CD4-positive, alpha-beta memory T cell (primary cell): ENCODE measurements at regions not wholly inside any gene's neighbourhood (a gene's known extent, or its start where the extent isn't known, plus 50 kb on each side); places are given as distances from the start of the nearest gene placed in this dataset.

Experiments
- CTCF ChIA-PET: fragments of 350-600 bp; sonication (Branson Sonifier 250); formaldehyde crosslinking; loops from one replicate; lab custom pipeline; 2021; ENCODE audit warnings: inconsistent platforms; ENCODE audit not compliant: partially characterized antibody; lab: Charles Lee
- POLR2A ChIA-PET: fragments of 350-600 bp; sonication (Branson Sonifier 250); formaldehyde crosslinking; loops from one replicate; lab custom pipeline; 2021; ENCODE audit not compliant: partially characterized antibody; lab: Charles Lee
- DNase-seq, 5 donors: peaks; one replicate each; pipeline versions ENCODE4 v3.0.0 to v3.0.0-alpha.2; 2020 to 2022; ENCODE audit warnings: mixed read lengths in 1 of 5
- H3K27ac ChIP-seq: one replicate; pipeline ENCODE4 v1.7.0; 2013; ENCODE audit warnings: low read depth, low read length
- H3K27me3 ChIP-seq: 2 replicates; pipeline ENCODE4 v1.7.0; 2013; ENCODE audit warnings: mild to moderate bottlenecking, low read length, moderate library complexity; ENCODE audit not compliant: insufficient read depth
- H3K36me3 ChIP-seq: 2 replicates; pipeline ENCODE4 v1.7.0; 2013; ENCODE audit warnings: mild to moderate bottlenecking, low read length, moderate library complexity; ENCODE audit not compliant: insufficient read depth
- H3K4me1 ChIP-seq: 2 replicates; pipeline ENCODE4 v1.7.0; 2013; ENCODE audit warnings: mild to moderate bottlenecking, low read length, moderate library complexity; ENCODE audit not compliant: insufficient read depth
- H3K4me3 ChIP-seq, 2 donors: one replicate each; pipeline ENCODE4 v1.7.0; 2013; ENCODE audit warnings: low read length in 2 of 2, mild to moderate bottlenecking in 1 of 2
- H3K9me3 ChIP-seq, 2 donors: one replicate each; pipeline ENCODE4 v1.7.0; 2013; ENCODE audit warnings: low read length in 2 of 2, control low read depth in 1 of 2; ENCODE audit not compliant: control insufficient read depth in 1 of 2
- H3K27ac Mint-ChIP-seq, 7 donors: one replicate each; pipeline ENCODE4 v1.8.0; 2020 to 2021; ENCODE audit warnings: mixed read lengths in 7 of 7, mild to moderate bottlenecking in 6 of 7, inconsistent platforms in 3 of 7, moderate library complexity in 3 of 7
- H3K27me3 Mint-ChIP-seq, 2 donors: one replicate each; pipeline ENCODE4 v1.8.0; 2020 to 2021; ENCODE audit warnings: mixed read lengths in 2 of 2
- H3K36me3 Mint-ChIP-seq, 2 donors: one replicate each; pipeline ENCODE4 v1.8.0; 2020 to 2021; ENCODE audit warnings: mixed read lengths in 2 of 2, inconsistent platforms in 1 of 2, mild to moderate bottlenecking in 1 of 2
- H3K4me1 Mint-ChIP-seq, 4 donors: one replicate each; pipeline ENCODE4 v1.8.0; 2020 to 2021; ENCODE audit warnings: mixed read lengths in 4 of 4, mild to moderate bottlenecking in 1 of 4
- H3K4me3 Mint-ChIP-seq, 8 donors: one replicate each; pipeline ENCODE4 v1.8.0; 2020 to 2021; ENCODE audit warnings: mixed read lengths in 8 of 8, mild to moderate bottlenecking in 7 of 8, moderate library complexity in 6 of 8, inconsistent platforms in 3 of 8
- H3K9me3 Mint-ChIP-seq, 8 donors: one replicate each; pipeline ENCODE4 v1.8.0; 2020 to 2021; ENCODE audit warnings: mixed read lengths in 8 of 8, mild to moderate bottlenecking in 5 of 8, inconsistent platforms in 3 of 8, moderate library complexity in 1 of 8
- intact Hi-C: fragments of 100-400 bp; cut with micrococcal nuclease; formaldehyde crosslinking; loops from one replicate; pipeline ENCODE4 v1.15.1; 2023

- Histone ChIP-seq H3K4me3 (no peak overlapping the region), H3K27ac (no peak overlapping the region), H3K36me3 (no peaks in the 10 kb centered on the region), H3K4me1 (no peaks in the 10 kb centered on the region), H3K27me3 (no peaks in the 10 kb centered on the region), H3K9me3 (no peaks in the 10 kb centered on the region)
- ChIA-PET POLR2A (no interaction called here), CTCF (no interaction called here)
- Mint-ChIP-seq H3K9me3 (peaks cover 0 to 8% (median 2%) of the 10 kb centered on the region in 8 donors), H3K4me1 (no peaks in the 10 kb centered on the region), H3K27me3 (peaks cover 0 to 1% of the 10 kb centered on the region in 2 donors), H3K36me3 (no peaks in the 10 kb centered on the region), H3K27ac (no peak overlapping the region), H3K4me3 (no peak overlapping the region)
- no peak for DNase-seq
- intact Hi-C loops: no loop called here
Measured at GRCh38 chr2:5777131-5777535, 84.9 kb downstream of the SOX11 start.

GRCh38 chr2:5781679-5782078 lies 89.5 kb downstream of the SOX11 start:
- intact Hi-C loops: no loop called here
- CTCF ChIA-PET: no interaction called here
- Histone ChIP-seq H3K27me3 (no peaks in the 10 kb centered on the region), H3K9me3 (no peaks in the 10 kb centered on the region), H3K4me3 (no peak overlapping the region), H3K4me1 (no peaks in the 10 kb centered on the region), H3K27ac (no peak overlapping the region), H3K36me3 (no peaks in the 10 kb centered on the region)
- Mint-ChIP-seq H3K36me3 (no peaks in the 10 kb centered on the region), H3K27me3 (no peaks in the 10 kb centered on the region), H3K4me1 (no peaks in the 10 kb centered on the region), H3K4me3 (no peak overlapping the region), H3K27ac (no peak overlapping the region), H3K9me3 (peaks cover 2 to 9% (median 5%) of the 10 kb centered on the region in 8 donors)
- POLR2A ChIA-PET: no interaction called here
- DNase-seq: no peak

- POLR2A ChIA-PET: no interaction called here
Measured at GRCh38 chr2:5782103-5782502, 89.9 kb downstream of the SOX11 start.

GRCh38 chr2:5788447-5788846 lies 96.3 kb downstream of the SOX11 start:
- ChIA-PET POLR2A (no interaction called here), CTCF (no interaction called here)
- intact Hi-C loops: no loop called here
- peaks cover 0 to 21% (median 11%) of the 10 kb centered on the region in 8 donors for H3K9me3 Mint-ChIP-seq
- Histone ChIP-seq H3K9me3 (no peaks in the 10 kb centered on the region), H3K36me3 (no peaks in the 10 kb centered on the region), H3K27ac (no peak overlapping the region), H3K4me3 (no peak overlapping the region), H3K4me1 (no peaks in the 10 kb centered on the region), H3K27me3 (no peaks in the 10 kb centered on the region)
- no peaks in the 10 kb centered on the region for H3K4me1 Mint-ChIP-seq
- no peak overlapping the region for H3K4me3 Mint-ChIP-seq
- H3K27me3 Mint-ChIP-seq: no peaks in the 10 kb centered on the region
- DNase-seq: no peak
- H3K27ac Mint-ChIP-seq: no peak overlapping the region
- H3K36me3 Mint-ChIP-seq: no peaks in the 10 kb centered on the region

More at GRCh38 chr2:5782103-5782502, 89.9 kb downstream of the SOX11 start:
- no peaks in the 10 kb centered on the region for H3K4me1 Mint-ChIP-seq
- Histone ChIP-seq H3K4me3 (no peak overlapping the region), H3K27me3 (no peaks in the 10 kb centered on the region), H3K27ac (no peak overlapping the region), H3K36me3 (no peaks in the 10 kb centered on the region), H3K9me3 (no peaks in the 10 kb centered on the region), H3K4me1 (no peaks in the 10 kb centered on the region)
- H3K27me3 Mint-ChIP-seq: no peaks in the 10 kb centered on the region
- H3K36me3 Mint-ChIP-seq: no peaks in the 10 kb centered on the region
- no peak overlapping the region for H3K27ac Mint-ChIP-seq
- intact Hi-C loops: no loop called here
- CTCF ChIA-PET: no interaction called here
- peaks cover 2 to 12% (median 6%) of the 10 kb centered on the region in 8 donors for H3K9me3 Mint-ChIP-seq
- no peak overlapping the region for H3K4me3 Mint-ChIP-seq
- no peak for DNase-seq

GRCh38 chr2:5791371-5791770 lies 99.2 kb downstream of the SOX11 start:
- intact Hi-C loops: no loop called here
- H3K9me3 ChIP-seq: no peaks in the 10 kb centered on the region
- Mint-ChIP-seq H3K4me3 (no peak overlapping the region), H3K27me3 (no peaks in the 10 kb centered on the region), H3K27ac (no peak overlapping the region), H3K9me3 (peaks cover 0 to 21% (median 9%) of the 10 kb centered on the region in 8 donors), H3K36me3 (no peaks in the 10 kb centered on the region), H3K4me1 (no peaks in the 10 kb centered on the region)
- H3K4me1 ChIP-seq: no peaks in the 10 kb centered on the region
- POLR2A ChIA-PET: no interaction called here
- H3K36me3 ChIP-seq: no peaks in the 10 kb centered on the region
- CTCF ChIA-PET: no interaction called here
- H3K4me3 ChIP-seq: no peak overlapping the region
- H3K27me3 ChIP-seq: no peaks in the 10 kb centered on the region
- H3K27ac ChIP-seq: no peak overlapping the region
- no peak for DNase-seq

- no peak for DNase-seq
- Mint-ChIP-seq H3K9me3 (peaks cover 0 to 10% (median 3%) of the 10 kb centered on the region in 8 donors), H3K4me1 (no peaks in the 10 kb centered on the region), H3K36me3 (no peaks in the 10 kb centered on the region), H3K27me3 (no peaks in the 10 kb centered on the region), H3K4me3 (no peak overlapping the region), H3K27ac (no peak overlapping the region)
- no peak overlapping the region for H3K4me3 ChIP-seq
- no peaks in the 10 kb centered on the region for H3K36me3 ChIP-seq
- POLR2A ChIA-PET: no interaction called here
- no peaks in the 10 kb centered on the region for H3K27me3 ChIP-seq
- H3K27ac ChIP-seq: no peak overlapping the region
- CTCF ChIA-PET: no interaction called here
- H3K9me3 ChIP-seq: no peaks in the 10 kb centered on the region
- no peaks in the 10 kb centered on the region for H3K4me1 ChIP-seq
- intact Hi-C loops: no loop called here
Measured at GRCh38 chr2:5794012-5794411, 101.8 kb downstream of the SOX11 start.

- Histone ChIP-seq H3K4me3 (no peak overlapping the region), H3K36me3 (no peaks in the 10 kb centered on the region), H3K4me1 (no peaks in the 10 kb centered on the region), H3K27me3 (no peaks in the 10 kb centered on the region), H3K9me3 (no peaks in the 10 kb centered on the region), H3K27ac (no peak overlapping the region)
- H3K27ac Mint-ChIP-seq: no peak overlapping the region
- ChIA-PET CTCF (no interaction called here), POLR2A (no interaction called here)
- no peak for DNase-seq
- intact Hi-C loops: no loop called here
- no peaks in the 10 kb centered on the region for H3K4me1 Mint-ChIP-seq
- no peak overlapping the region for H3K4me3 Mint-ChIP-seq
- H3K9me3 Mint-ChIP-seq: peaks cover 0 to 9% (median under 1%) of the 10 kb centered on the region in 8 donors
- no peaks in the 10 kb centered on the region for H3K36me3 Mint-ChIP-seq
- no peaks in the 10 kb centered on the region for H3K27me3 Mint-ChIP-seq
Measured at GRCh38 chr2:5798084-5798483, 105.9 kb downstream of the SOX11 start.

- no peak overlapping the region for H3K27ac Mint-ChIP-seq
- Histone ChIP-seq H3K4me3 (no peak overlapping the region), H3K4me1 (no peaks in the 10 kb centered on the region), H3K27me3 (no peaks in the 10 kb centered on the region), H3K27ac (no peak overlapping the region), H3K9me3 (no peaks in the 10 kb centered on the region), H3K36me3 (no peaks in the 10 kb centered on the region)
- no peak overlapping the region for H3K4me3 Mint-ChIP-seq
- H3K27me3 Mint-ChIP-seq: no peaks in the 10 kb centered on the region
- intact Hi-C loops: no loop called here
- no peak for DNase-seq
- H3K36me3 Mint-ChIP-seq: no peaks in the 10 kb centered on the region
- CTCF ChIA-PET: no interaction called here
- POLR2A ChIA-PET: no interaction called here
- H3K9me3 Mint-ChIP-seq: peaks cover 0 to 9% (median 2%) of the 10 kb centered on the region in 8 donors
- H3K4me1 Mint-ChIP-seq: no peaks in the 10 kb centered on the region
Measured at GRCh38 chr2:5799348-5799747, 107.2 kb downstream of the SOX11 start.
